BE2C (cell line): ENCODE measurements at regions not wholly inside any gene's neighbourhood (a gene's known extent, or its start where the extent isn't known, plus 50 kb on each side); places are given as distances from the start of the nearest gene placed in this dataset.

Experiments used
- DNase-seq: peaks from one replicate; pipeline ENCODE4 v3.0.0-alpha.2; 2020
- H3K27me3 ChIP-seq: fragments of 250-450 bp; sonication (Bioruptor Pico); 2 replicates; pipeline ENCODE4 v1.5.1; 2020; ENCODE audit warnings: mild to moderate bottlenecking
- H3K36me3 ChIP-seq: fragments of 250-450 bp; sonication (Bioruptor Pico); 2 replicates; pipeline ENCODE4 v1.5.1; 2020; ENCODE audit warnings: mild to moderate bottlenecking
- H3K4me1 ChIP-seq: fragments of 250-450 bp; sonication (Bioruptor Pico); 2 replicates; pipeline ENCODE4 v1.5.1; 2020
- H3K4me3 ChIP-seq: 2 replicates; pipeline ENCODE4 v1.5.1; 2011; ENCODE audit warnings: low read depth, low read length
- H3K9me3 ChIP-seq: fragments of 250-450 bp; sonication (Bioruptor Pico); 2 replicates; pipeline ENCODE4 v1.5.1; 2020
- CTCF ChIP-seq: IDR thresholded peaks from 2 replicates; pipeline ENCODE4 v1.5.1; 2012; ENCODE audit warnings: mild to moderate bottlenecking, low read depth, low read length

GRCh38 chr18:60027397-60027796, 127.6 kb downstream of the PMAIP1 start:
- Histone ChIP-seq H3K4me3 (no peak overlapping the region), H3K9me3 (no peaks in the 10 kb centered on the region), H3K4me1 (no peaks in the 10 kb centered on the region), H3K27me3 (no peaks in the 10 kb centered on the region), H3K36me3 (no peaks in the 10 kb centered on the region)
- no peak for DNase-seq
- no peak for TF ChIP-seq CTCF

- H3K4me1 ChIP-seq: no peaks in the 10 kb centered on the region
- no peak for TF ChIP-seq CTCF
- DNase-seq: no peak
- H3K9me3 ChIP-seq: no peaks in the 10 kb centered on the region
- H3K4me3 ChIP-seq: no peak overlapping the region
- H3K36me3 ChIP-seq: no peaks in the 10 kb centered on the region
- no peaks in the 10 kb centered on the region for H3K27me3 ChIP-seq
Observed at GRCh38 chr18:60024857-60025256, 125.1 kb downstream of the PMAIP1 start.

- no peaks in the 10 kb centered on the region for H3K9me3 ChIP-seq
- no peak for TF ChIP-seq CTCF
- no peaks in the 10 kb centered on the region for H3K4me1 ChIP-seq
- no peaks in the 10 kb centered on the region for H3K27me3 ChIP-seq
- no peaks in the 10 kb centered on the region for H3K36me3 ChIP-seq
- H3K4me3 ChIP-seq: no peak overlapping the region
- no peak for DNase-seq
Observed at GRCh38 chr18:60024345-60024744, 124.5 kb downstream of the PMAIP1 start.

- H3K27me3 ChIP-seq: no peaks in the 10 kb centered on the region
- no peaks in the 10 kb centered on the region for H3K36me3 ChIP-seq
- no peak for DNase-seq
- no peak for TF ChIP-seq CTCF
- H3K4me3 ChIP-seq: no peak overlapping the region
- no peaks in the 10 kb centered on the region for H3K4me1 ChIP-seq
- H3K9me3 ChIP-seq: no peaks in the 10 kb centered on the region
Observed at GRCh38 chr18:60022671-60023276, 123.0 kb downstream of the PMAIP1 start.

GRCh38 chr18:60021556-60021955, 121.8 kb downstream of the PMAIP1 start:
- H3K9me3 ChIP-seq: no peaks in the 10 kb centered on the region
- H3K4me1 ChIP-seq: no peaks in the 10 kb centered on the region
- H3K36me3 ChIP-seq: no peaks in the 10 kb centered on the region
- no peak overlapping the region for H3K4me3 ChIP-seq
- no peak for DNase-seq
- TF ChIP-seq CTCF: no peak
- no peaks in the 10 kb centered on the region for H3K27me3 ChIP-seq

GRCh38 chr18:60020107-60020925, 120.5 kb downstream of the PMAIP1 start:
- TF ChIP-seq CTCF: no peak

More at GRCh38 chr18:60020107-60020925, 120.5 kb downstream of the PMAIP1 start:
- Histone ChIP-seq H3K4me3 (no peak overlapping the region), H3K9me3 (no peaks in the 10 kb centered on the region), H3K27me3 (no peaks in the 10 kb centered on the region), H3K4me1 (no peaks in the 10 kb centered on the region), H3K36me3 (no peaks in the 10 kb centered on the region)
- DNase-seq: no peak
